Epithelial cell of esophagus (primary cell): ENCODE measurements at regions not wholly inside any gene's neighbourhood (a gene's known extent, or its start where the extent isn't known, plus 50 kb on each side); places are given as distances from the start of the nearest gene placed in this dataset.

ENCODE experiments used
- DNase-seq: peaks from one replicate; pipeline ENCODE4 v3.0.0; 2010; ENCODE audit warnings: low read depth
- H3K4me3 ChIP-seq: 2 replicates; pipeline ENCODE4 v1.5.1; 2011; ENCODE audit warnings: mild to moderate bottlenecking, low read length, control low read depth
- TF ChIP-seq, protein P1 (sequence below): IDR thresholded peaks from 2 replicates; pipeline ENCODE4 v1.5.1; 2011; ENCODE audit warnings: low read depth, mild to moderate bottlenecking, low read length, control low read depth, inconsistent platforms; ENCODE audit not compliant: insufficient read depth; ENCODE audit errors: missing control alignments

DNA sequence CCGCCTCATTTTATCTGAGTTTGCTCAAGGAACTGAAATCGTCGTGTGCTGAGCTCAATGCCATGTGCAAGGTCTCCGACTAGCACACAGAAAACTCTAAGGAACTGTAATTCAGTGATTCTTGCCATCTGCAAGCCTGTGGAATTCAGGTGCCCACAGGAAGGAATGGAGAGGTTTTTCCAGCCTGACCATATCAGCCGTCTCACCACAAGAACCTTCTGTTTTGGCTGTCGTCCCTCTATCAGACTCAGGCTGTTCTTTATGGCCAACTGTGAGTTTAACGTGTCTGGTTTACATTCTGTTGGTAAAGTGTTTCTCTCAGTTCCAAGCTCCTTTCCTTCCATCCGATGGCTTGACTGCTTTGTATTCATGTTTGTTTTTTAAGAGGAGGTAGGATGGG, 293.5 kb downstream of the SPRY2 start:
- TF ChIP-seq, protein P1, sequence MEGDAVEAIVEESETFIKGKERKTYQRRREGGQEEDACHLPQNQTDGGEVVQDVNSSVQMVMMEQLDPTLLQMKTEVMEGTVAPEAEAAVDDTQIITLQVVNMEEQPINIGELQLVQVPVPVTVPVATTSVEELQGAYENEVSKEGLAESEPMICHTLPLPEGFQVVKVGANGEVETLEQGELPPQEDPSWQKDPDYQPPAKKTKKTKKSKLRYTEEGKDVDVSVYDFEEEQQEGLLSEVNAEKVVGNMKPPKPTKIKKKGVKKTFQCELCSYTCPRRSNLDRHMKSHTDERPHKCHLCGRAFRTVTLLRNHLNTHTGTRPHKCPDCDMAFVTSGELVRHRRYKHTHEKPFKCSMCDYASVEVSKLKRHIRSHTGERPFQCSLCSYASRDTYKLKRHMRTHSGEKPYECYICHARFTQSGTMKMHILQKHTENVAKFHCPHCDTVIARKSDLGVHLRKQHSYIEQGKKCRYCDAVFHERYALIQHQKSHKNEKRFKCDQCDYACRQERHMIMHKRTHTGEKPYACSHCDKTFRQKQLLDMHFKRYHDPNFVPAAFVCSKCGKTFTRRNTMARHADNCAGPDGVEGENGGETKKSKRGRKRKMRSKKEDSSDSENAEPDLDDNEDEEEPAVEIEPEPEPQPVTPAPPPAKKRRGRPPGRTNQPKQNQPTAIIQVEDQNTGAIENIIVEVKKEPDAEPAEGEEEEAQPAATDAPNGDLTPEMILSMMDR = no peak
- H3K4me3 ChIP-seq = no peak overlapping the region
- no peak for DNase-seq

DNA sequence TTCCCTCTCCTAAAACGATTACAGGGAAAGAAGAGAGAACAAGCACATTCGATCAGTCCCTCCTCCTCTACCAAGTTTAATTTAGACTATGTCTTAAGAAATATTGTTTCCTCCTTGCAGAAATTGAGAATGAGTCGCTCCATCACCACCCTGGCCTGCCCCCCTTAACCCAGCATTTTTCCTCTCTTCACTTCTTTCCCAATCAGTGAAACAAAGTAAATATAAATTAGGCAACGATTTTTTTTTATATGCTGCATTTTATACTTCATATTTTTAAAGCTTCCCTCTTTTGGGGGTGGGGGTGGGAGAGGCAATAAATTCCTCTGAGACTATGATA, 300.0 kb downstream of the SPRY2 start:
- TF ChIP-seq, protein P1 = no peak
- no peak overlapping the region for H3K4me3 ChIP-seq
- DNase-seq = no peak

DNA sequence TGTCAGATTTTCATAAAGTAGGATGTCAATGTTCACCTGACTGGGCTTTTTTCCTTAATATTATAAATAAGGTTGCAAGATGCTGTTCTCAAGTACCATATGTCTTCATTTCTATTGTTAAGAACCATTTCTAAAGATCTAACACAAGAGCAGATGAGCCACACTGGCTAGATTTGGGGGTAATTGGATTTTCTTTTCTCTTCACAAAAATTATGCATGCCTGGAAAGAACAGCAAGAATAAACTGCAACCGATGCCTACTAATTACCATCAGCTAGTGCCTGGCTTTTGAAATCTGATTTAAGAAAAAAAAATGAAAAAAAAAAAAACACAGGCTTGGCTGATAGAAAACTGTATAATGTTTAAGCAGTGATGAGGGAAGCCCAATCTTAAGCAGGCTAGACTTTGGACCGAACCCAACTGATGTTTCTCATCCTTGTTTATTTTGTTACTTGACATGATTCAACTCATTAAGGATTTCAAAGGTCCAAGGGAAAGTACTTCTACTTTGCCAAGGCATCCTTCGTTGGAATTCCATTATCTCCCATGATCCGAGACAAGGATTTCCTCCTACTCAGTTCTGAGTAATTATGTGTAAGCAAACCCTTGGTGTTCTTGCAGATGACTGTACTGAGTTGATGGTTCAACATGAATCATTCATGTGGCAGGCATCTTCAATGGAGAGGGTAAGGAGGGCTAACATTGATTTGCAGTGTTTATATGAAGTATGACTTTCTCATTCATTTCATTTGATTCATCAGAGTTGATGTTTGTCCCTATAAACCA, 300.5 kb downstream of the SPRY2 start:
- peak; percentile 98 for DNase-seq
- no peak overlapping the region for H3K4me3 ChIP-seq
- TF ChIP-seq, protein P1 = no peak

DNA sequence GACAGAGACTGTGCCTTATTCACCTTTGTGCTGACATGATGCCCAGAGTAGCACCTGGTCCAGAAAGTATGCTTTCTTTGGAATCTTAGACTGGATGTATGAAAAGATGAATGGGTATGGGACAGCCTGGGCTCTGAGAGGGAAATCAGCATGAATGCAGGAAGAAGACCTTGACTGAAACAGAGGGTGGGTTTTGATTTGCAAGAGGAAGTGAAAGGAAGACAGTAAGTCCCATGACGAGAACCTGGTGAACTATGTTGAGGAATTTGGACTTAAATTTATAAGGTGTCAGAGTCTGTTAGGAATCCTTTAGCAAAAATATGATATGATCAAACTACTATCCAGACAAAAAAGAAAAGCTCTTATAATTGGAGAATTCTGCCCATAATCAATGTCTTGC, 301.9 kb downstream of the SPRY2 start:
- H3K4me3 ChIP-seq = no peak overlapping the region
- TF ChIP-seq, protein P1 = no peak
- no peak for DNase-seq

DNA sequence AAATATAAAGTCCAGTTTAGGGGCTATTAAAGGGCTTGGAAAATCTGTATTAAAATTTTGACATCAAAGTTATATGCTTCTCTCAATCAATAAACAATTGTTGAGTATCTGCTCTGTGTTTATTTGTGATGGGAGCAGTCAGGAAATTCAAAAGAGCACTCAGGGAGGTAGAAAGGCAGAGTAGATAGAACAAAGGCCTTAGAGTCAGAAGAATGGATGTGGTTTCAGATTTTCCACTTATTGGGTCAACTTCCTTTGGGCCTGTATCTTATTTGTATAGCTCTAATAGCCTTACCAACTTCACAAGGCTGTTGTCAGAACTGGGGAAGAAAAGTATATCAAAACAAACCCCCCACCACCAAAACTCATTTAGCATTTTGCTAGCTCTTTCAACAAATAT, 302.6 kb downstream of the SPRY2 start:
- TF ChIP-seq, protein P1 = no peak
- no peak overlapping the region for H3K4me3 ChIP-seq

DNA sequence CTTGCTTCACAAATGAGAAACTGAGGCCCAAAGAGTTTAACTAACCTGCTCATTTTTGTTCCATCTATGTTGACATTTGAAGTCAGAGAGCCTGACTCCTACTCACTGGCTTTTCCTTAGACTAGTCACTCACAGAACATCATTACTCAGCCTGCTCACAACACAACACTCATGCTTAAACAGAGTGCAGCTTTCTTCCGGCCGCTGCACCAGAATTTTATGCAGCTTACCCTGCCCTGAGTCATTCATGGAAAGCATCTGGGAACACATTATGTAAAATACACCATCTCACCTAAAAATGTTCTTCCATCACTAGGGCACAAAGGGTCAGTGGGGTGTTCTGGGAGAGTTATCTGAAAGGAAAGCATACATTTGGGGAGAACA, 303.4 kb downstream of the SPRY2 start:
- no peak overlapping the region for H3K4me3 ChIP-seq
- DNase-seq = peak; percentile 94
- TF ChIP-seq, protein P1 = no peak

More for the DNA sequence above, 302.6 kb downstream of the SPRY2 start:
- DNase-seq = no peak

DNA sequence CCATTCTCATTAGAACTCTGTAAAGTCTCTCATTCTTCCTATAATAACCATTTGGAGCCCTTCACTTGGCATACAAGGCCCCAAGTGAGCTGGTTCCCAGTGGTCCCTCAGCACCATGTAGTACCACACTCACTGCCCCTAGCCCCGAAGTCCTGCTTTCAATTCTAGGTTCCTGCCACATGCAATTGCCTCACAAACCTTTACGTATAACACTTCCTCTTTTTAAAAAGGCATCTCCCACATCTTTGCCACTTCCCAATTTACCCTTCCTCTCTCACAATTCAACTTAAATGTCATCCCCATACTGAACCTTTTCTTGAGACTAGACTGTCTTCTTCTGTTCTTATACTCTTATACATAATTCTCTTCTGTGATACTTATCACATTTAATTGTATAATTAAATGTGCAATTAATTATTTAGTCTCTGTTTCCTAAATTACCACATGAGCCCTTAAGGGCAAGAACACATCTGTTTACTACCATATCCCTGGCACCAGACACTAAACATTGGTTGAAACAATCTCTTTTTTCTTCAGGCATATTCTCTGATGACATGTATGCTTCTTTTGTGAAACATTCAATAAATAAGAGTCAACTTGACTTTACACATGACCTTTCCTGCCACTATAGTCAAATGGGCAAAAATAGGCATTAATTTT, 304.0 kb downstream of the SPRY2 start:
- H3K4me3 ChIP-seq = no peak overlapping the region
- no peak for DNase-seq

More for the DNA sequence above, 304.0 kb downstream of the SPRY2 start:
- TF ChIP-seq, protein P1 = no peak
